ENCODE measurements at regions not wholly inside any gene's neighbourhood (a gene's known extent, or its start where the extent isn't known, plus 50 kb on each side); places are given as distances from the start of the nearest gene placed in this dataset.
A peak's percentile ranks its signal among the peaks of the same experiment; 100 is the strongest.

- Histone ChIP-seq H3K36me3 (replicated peaks in 1 of 2; ENCODE audit: control insufficient read depth in 2 of 2, insufficient read depth in 2 of 2, low read length in 2 of 2) (no peaks in the 10 kb centered on the region), H2BK12ac (ENCODE audit: low read length) (no peak overlapping the region), H2AFZ (ENCODE audit: low read length) (no peak overlapping the region), H3K9ac (ENCODE audit: low read depth, low read length, poor library complexity) (no peak overlapping the region), H3K4ac (ENCODE audit: low read length) (no peak overlapping the region), H3K79me1 (ENCODE audit: low read depth, low read length) (no peaks in the 10 kb centered on the region), H2BK15ac (ENCODE audit: low read length) (no peak overlapping the region), H2BK120ac (ENCODE audit: low read depth, low read length) (no peak overlapping the region), H4K91ac (ENCODE audit: low read depth, low read length, poor library complexity) (no peak overlapping the region), H3K14ac (ENCODE audit: low read length) (no peak overlapping the region), H2AK5ac (ENCODE audit: low read depth, low read length) (no peak overlapping the region), H3K4me3 (ENCODE audit: low read length in 2 of 2) (no peak overlapping the region), H2BK5ac (ENCODE audit: low read length) (no peak overlapping the region), H3K27ac (replicated peaks; ENCODE audit: low read length) (no peak overlapping the region), H3K9me3 (replicated peaks in 1 of 2; ENCODE audit: control insufficient read depth in 2 of 2, insufficient read depth in 1 of 2, low read depth in 1 of 2, low read length in 2 of 2) (no peaks in the 10 kb centered on the region), H3K4me1 (ENCODE audit: control insufficient read depth in 2 of 2, insufficient read depth in 1 of 2, low read depth in 1 of 2, low read length in 2 of 2) (no peaks in the 10 kb centered on the region), H3K27me3 (ENCODE audit: control insufficient read depth in 3 of 3, insufficient read depth in 3 of 3, low read depth in 1 of 3, low read length in 3 of 3) (no peaks in the 10 kb centered on the region), H3K18ac (ENCODE audit: low read length) (no peak overlapping the region), H3K4me2 (ENCODE audit: insufficient read depth, low read length, poor library complexity, severe bottlenecking) (no peak overlapping the region), H3K23ac (ENCODE audit: low read depth, low read length, poor library complexity) (no peak overlapping the region), H4K8ac (ENCODE audit: low read depth, low read length) (no peak overlapping the region)
- no CpG with 5 or more reads among the region's 4 CpGs for WGBS, 2 donors (ENCODE audit: extremely low coverage in 2 of 2, insufficient read length in 2 of 2, insufficient replicate concordance in 1 of 2)
- DNase-seq (ENCODE audit: low spot score), result no peak
Measured at GRCh38 chrX:137646472-137646871, 80.5 kb downstream of the ZIC3 start.

- H3K4me2 ChIP-seq (ENCODE audit: insufficient read depth, low read length, poor library complexity, severe bottlenecking), result no peak overlapping the region
- no peaks in the 10 kb centered on the region for H3K36me3 ChIP-seq (replicated peaks in 1 of 2; ENCODE audit: control insufficient read depth in 2 of 2, insufficient read depth in 2 of 2, low read length in 2 of 2)
- H2BK15ac ChIP-seq (ENCODE audit: low read length), result no peak overlapping the region
- H3K9me3 ChIP-seq (replicated peaks in 1 of 2; ENCODE audit: control insufficient read depth in 2 of 2, insufficient read depth in 1 of 2, low read depth in 1 of 2, low read length in 2 of 2), result no peaks in the 10 kb centered on the region
- no peak overlapping the region for H4K8ac ChIP-seq (ENCODE audit: low read depth, low read length)
- DNase-seq (ENCODE audit: low spot score), result no peak
- no peaks in the 10 kb centered on the region for H3K79me1 ChIP-seq (ENCODE audit: low read depth, low read length)
- no CpG with 5 or more reads among the region's 2 CpGs for WGBS, 2 donors (ENCODE audit: extremely low coverage in 2 of 2, insufficient read length in 2 of 2, insufficient replicate concordance in 1 of 2)
- no peaks in the 10 kb centered on the region for H3K4me1 ChIP-seq (ENCODE audit: control insufficient read depth in 2 of 2, insufficient read depth in 1 of 2, low read depth in 1 of 2, low read length in 2 of 2)
- H4K91ac ChIP-seq (ENCODE audit: low read depth, low read length, poor library complexity), result no peak overlapping the region
- no peak overlapping the region for H2BK12ac ChIP-seq (ENCODE audit: low read length)
- H3K9ac ChIP-seq (ENCODE audit: low read depth, low read length, poor library complexity), result no peak overlapping the region
- no peak overlapping the region for H3K14ac ChIP-seq (ENCODE audit: low read length)
- H3K4ac ChIP-seq (ENCODE audit: low read length), result no peak overlapping the region
- no peak overlapping the region for H3K23ac ChIP-seq (ENCODE audit: low read depth, low read length, poor library complexity)
- no peaks in the 10 kb centered on the region for H3K27me3 ChIP-seq (ENCODE audit: control insufficient read depth in 3 of 3, insufficient read depth in 3 of 3, low read depth in 1 of 3, low read length in 3 of 3)
- no peak overlapping the region for H2AK5ac ChIP-seq (ENCODE audit: low read depth, low read length)
- H3K27ac ChIP-seq (replicated peaks; ENCODE audit: low read length), result no peak overlapping the region
- H2BK5ac ChIP-seq (ENCODE audit: low read length), result no peak overlapping the region
- no peak overlapping the region for H2BK120ac ChIP-seq (ENCODE audit: low read depth, low read length)
- no peak overlapping the region for H3K18ac ChIP-seq (ENCODE audit: low read length)
- no peak overlapping the region for H3K4me3 ChIP-seq (ENCODE audit: low read length in 2 of 2)
- no peak overlapping the region for H2AFZ ChIP-seq (ENCODE audit: low read length)
Measured at GRCh38 chrX:137651647-137652046, 85.7 kb downstream of the ZIC3 start.

GRCh38 chrX:137652086-137652485, 86.2 kb downstream of the ZIC3 start:
- Histone ChIP-seq H3K9ac (ENCODE audit: low read depth, low read length, poor library complexity) (no peak overlapping the region), H2AFZ (ENCODE audit: low read length) (peak overlapping the region; percentile 36), H3K18ac (ENCODE audit: low read length) (no peak overlapping the region), H3K9me3 (replicated peaks in 1 of 2; ENCODE audit: control insufficient read depth in 2 of 2, insufficient read depth in 1 of 2, low read depth in 1 of 2, low read length in 2 of 2) (no peaks in the 10 kb centered on the region), H2BK120ac (ENCODE audit: low read depth, low read length) (no peak overlapping the region), H3K27ac (replicated peaks; ENCODE audit: low read length) (no peak overlapping the region), H2BK12ac (ENCODE audit: low read length) (no peak overlapping the region), H2BK5ac (ENCODE audit: low read length) (no peak overlapping the region), H3K4me2 (ENCODE audit: insufficient read depth, low read length, poor library complexity, severe bottlenecking) (no peak overlapping the region), H4K91ac (ENCODE audit: low read depth, low read length, poor library complexity) (no peak overlapping the region), H4K8ac (ENCODE audit: low read depth, low read length) (no peak overlapping the region), H2BK15ac (ENCODE audit: low read length) (no peak overlapping the region), H3K14ac (ENCODE audit: low read length) (no peak overlapping the region), H3K36me3 (replicated peaks in 1 of 2; ENCODE audit: control insufficient read depth in 2 of 2, insufficient read depth in 2 of 2, low read length in 2 of 2) (no peaks in the 10 kb centered on the region), H3K23ac (ENCODE audit: low read depth, low read length, poor library complexity) (no peak overlapping the region), H3K4me3 (ENCODE audit: low read length in 2 of 2) (no peak overlapping the region), H2AK5ac (ENCODE audit: low read depth, low read length) (no peak overlapping the region), H3K4me1 (ENCODE audit: control insufficient read depth in 2 of 2, insufficient read depth in 1 of 2, low read depth in 1 of 2, low read length in 2 of 2) (no peaks in the 10 kb centered on the region), H3K79me1 (ENCODE audit: low read depth, low read length) (no peaks in the 10 kb centered on the region), H3K4ac (ENCODE audit: low read length) (no peak overlapping the region), H3K27me3 (ENCODE audit: control insufficient read depth in 3 of 3, insufficient read depth in 3 of 3, low read depth in 1 of 3, low read length in 3 of 3) (no peaks in the 10 kb centered on the region)
- no CpG with 5 or more reads among the region's 3 CpGs for WGBS, 2 donors (ENCODE audit: extremely low coverage in 2 of 2, insufficient read length in 2 of 2, insufficient replicate concordance in 1 of 2)
- DNase-seq (ENCODE audit: low spot score), result peak; percentile 5

- Histone ChIP-seq H3K4ac (ENCODE audit: low read length) (no peak overlapping the region), H4K8ac (ENCODE audit: low read depth, low read length) (no peak overlapping the region), H2AFZ (ENCODE audit: low read length) (no peak overlapping the region), H3K23ac (ENCODE audit: low read depth, low read length, poor library complexity) (no peak overlapping the region), H2BK5ac (ENCODE audit: low read length) (no peak overlapping the region), H3K4me3 (ENCODE audit: low read length in 2 of 2) (no peak overlapping the region), H2BK15ac (ENCODE audit: low read length) (no peak overlapping the region), H3K27me3 (ENCODE audit: control insufficient read depth in 3 of 3, insufficient read depth in 3 of 3, low read depth in 1 of 3, low read length in 3 of 3) (no peaks in the 10 kb centered on the region), H3K18ac (ENCODE audit: low read length) (no peak overlapping the region), H3K4me2 (ENCODE audit: insufficient read depth, low read length, poor library complexity, severe bottlenecking) (no peak overlapping the region), H2BK120ac (ENCODE audit: low read depth, low read length) (no peak overlapping the region), H3K36me3 (replicated peaks in 1 of 2; ENCODE audit: control insufficient read depth in 2 of 2, insufficient read depth in 2 of 2, low read length in 2 of 2) (no peaks in the 10 kb centered on the region), H3K9me3 (replicated peaks in 1 of 2; ENCODE audit: control insufficient read depth in 2 of 2, insufficient read depth in 1 of 2, low read depth in 1 of 2, low read length in 2 of 2) (no peaks in the 10 kb centered on the region), H3K14ac (ENCODE audit: low read length) (no peak overlapping the region), H3K27ac (replicated peaks; ENCODE audit: low read length) (no peak overlapping the region), H3K79me1 (ENCODE audit: low read depth, low read length) (no peaks in the 10 kb centered on the region), H3K4me1 (ENCODE audit: control insufficient read depth in 2 of 2, insufficient read depth in 1 of 2, low read depth in 1 of 2, low read length in 2 of 2) (no peaks in the 10 kb centered on the region), H4K91ac (ENCODE audit: low read depth, low read length, poor library complexity) (no peak overlapping the region), H2AK5ac (ENCODE audit: low read depth, low read length) (no peak overlapping the region), H2BK12ac (ENCODE audit: low read length) (no peak overlapping the region), H3K9ac (ENCODE audit: low read depth, low read length, poor library complexity) (no peak overlapping the region)
- no peak for DNase-seq (ENCODE audit: low spot score)
Measured at GRCh38 chrX:137654481-137654880, 88.6 kb downstream of the ZIC3 start.

Data from neuronal stem cell (in vitro differentiated cells).